HPDE6-E6E7 (cell line): ENCODE measurements at regions not wholly inside any gene's neighbourhood (a gene's known extent, or its start where the extent isn't known, plus 50 kb on each side); places are given as distances from the start of the nearest gene placed in this dataset.
"Not testable (repeated sequence)": the region's sequence is repeated elsewhere in the genome, so short reads cannot be mapped to it uniquely, and the experiment has no call there.

Experiments
- DNase-seq: peaks from one replicate; pipeline ENCODE4 v3.0.0; 2011; ENCODE audit warnings: missing footprints; ENCODE audit errors: extremely low spot score

DNA sequence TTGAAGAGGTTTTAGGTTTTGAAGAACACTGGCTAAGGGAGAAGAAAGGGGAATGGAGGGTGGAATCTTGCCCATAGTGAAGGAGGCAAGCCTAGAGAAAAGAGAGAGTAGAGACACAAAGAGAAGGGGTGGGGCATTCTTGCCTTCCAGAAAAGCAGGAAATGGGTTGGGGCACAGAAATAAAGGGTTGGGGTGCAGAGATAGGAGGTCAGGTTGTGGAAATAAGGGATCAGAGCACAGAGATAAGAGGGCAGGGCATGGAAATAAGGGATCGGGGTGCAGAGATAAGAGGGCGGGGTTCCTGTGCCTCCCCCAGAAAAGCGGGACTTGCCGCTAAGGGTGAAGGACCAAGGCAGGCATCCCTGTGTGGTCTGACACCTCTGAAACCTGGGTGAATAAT, 69.9 kb downstream of the ALG1L2 start:
- not testable (repeated sequence) for DNase-seq

GRCh38 chr3:130153247-130153646, 71.6 kb downstream of the ALG1L2 start:
- DNase-seq = not testable (repeated sequence)

DNA sequence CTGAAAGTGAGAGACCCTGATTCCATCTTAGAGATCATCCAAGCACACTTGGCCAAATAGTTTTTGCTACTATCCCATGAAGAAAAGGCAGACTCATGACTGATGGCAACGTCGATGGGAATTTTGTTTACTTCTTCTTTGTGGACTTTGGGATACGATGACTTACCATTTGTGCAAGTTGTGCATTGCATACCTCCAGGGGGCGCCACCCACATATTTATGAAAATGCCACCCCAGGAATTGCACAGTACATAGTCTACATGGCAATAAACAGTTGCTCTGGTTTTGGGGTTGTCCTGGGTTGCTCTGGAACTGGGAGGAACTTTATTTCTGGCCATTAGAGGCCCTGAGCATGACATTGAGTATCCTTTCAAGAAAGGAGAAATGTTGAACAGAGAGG, 73.8 kb downstream of the ALG1L2 start:
- not testable (repeated sequence) for DNase-seq

DNA sequence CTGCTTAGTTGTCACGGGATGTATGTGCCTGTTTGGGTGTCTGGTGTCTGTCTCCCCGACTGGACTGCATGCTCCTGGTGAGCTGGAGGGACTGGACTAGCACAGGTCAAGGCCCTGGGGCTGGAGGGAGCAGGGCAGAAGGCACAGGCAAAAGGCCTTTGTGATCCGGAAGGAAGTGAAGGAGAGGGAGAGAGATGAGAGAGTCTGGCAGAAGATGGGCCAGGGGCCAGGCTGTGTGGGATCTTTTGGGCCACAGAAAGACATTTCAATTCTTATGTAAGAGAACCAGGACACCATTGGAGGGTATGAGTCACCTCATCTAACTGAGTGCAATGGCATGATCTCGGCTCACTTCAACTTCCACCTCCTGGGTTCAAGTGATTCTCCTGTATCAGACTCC, 85.2 kb downstream of the ALG1L2 start:
- not testable (repeated sequence) for DNase-seq

GRCh38 chr3:130175195-130175594, 93.6 kb downstream of the ALG1L2 start:
- not testable (repeated sequence) for DNase-seq

GRCh38 chr3:130176476-130177256, 95.0 kb downstream of the ALG1L2 start:
- DNase-seq = not testable (repeated sequence)

- not testable (repeated sequence) for DNase-seq
Measured at GRCh38 chr3:130178835-130179234, 97.2 kb downstream of the ALG1L2 start.

GRCh38 chr3:130179353-130179970, 97.8 kb downstream of the ALG1L2 start:
- DNase-seq = not testable (repeated sequence)

DNA sequence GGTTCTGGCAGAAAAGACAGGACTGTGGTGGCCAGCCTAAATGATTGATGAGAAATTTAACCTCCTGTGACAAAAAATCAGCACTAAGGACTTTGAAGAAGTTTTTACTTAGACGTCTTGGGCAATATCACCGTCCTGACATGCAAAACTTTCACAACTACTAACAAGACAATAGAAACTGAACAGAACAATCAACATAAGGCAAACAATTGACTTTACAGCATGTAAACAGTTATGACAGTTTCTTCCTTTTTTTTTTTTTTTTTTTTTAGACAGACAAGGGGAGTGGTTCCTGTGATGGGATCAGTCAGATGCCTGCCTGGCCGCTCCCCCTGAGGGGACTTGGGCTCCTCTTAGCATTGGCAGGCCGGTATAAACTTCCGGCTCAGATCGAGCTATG, 100.8 kb downstream of the ALG1L2 start:
- not testable (repeated sequence) for DNase-seq

GRCh38 chr3:130183689-130184088, 102.1 kb downstream of the ALG1L2 start:
- not testable (repeated sequence) for DNase-seq

- DNase-seq = not testable (repeated sequence)
Measured at GRCh38 chr3:130184152-130185024, 102.8 kb downstream of the ALG1L2 start.

DNA sequence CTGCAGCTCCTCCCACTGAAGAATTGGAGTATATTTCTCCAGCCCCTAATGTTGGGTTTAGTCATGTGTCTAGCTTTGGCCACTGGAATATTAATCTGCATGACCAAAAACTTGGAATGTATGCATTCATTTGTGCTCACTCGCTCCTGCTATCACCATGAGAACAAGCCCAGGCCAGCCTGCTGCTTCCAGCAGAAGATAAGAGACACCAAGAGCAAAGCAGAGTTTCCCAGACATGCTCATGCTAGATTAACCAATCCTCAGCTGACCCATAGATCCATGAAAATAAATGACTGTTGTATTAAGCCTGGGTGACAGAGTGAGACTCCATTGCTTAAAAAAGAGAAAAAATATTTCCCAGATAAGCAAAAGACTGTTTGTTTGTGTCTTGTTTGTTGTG, 119.6 kb downstream of the ALG1L2 start:
- not testable (repeated sequence) for DNase-seq

DNA sequence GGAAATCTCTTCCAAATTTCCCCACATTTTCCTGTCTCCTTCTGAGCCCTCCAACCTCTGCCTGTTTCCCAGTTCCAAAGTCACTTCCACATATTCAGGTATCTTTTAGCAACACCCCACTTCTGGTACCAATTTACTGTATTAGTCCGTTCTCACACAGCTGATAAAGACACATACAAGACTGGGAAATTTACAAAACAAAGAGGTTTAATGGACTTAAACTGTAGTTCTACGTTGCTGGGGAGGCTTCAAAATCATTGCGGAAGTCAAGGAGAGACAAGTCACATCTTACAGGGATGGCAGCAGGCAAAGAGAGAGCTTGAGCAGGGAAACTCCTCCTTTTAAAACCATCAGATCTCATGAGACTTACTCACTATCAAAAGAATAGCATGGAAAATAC, 122.0 kb downstream of the ALG1L2 start:
- not testable (repeated sequence) for DNase-seq

- DNase-seq = no peak
Measured at GRCh38 chr3:130227540-130227939, 117.9 kb upstream of the COL6A5 start.

DNA sequence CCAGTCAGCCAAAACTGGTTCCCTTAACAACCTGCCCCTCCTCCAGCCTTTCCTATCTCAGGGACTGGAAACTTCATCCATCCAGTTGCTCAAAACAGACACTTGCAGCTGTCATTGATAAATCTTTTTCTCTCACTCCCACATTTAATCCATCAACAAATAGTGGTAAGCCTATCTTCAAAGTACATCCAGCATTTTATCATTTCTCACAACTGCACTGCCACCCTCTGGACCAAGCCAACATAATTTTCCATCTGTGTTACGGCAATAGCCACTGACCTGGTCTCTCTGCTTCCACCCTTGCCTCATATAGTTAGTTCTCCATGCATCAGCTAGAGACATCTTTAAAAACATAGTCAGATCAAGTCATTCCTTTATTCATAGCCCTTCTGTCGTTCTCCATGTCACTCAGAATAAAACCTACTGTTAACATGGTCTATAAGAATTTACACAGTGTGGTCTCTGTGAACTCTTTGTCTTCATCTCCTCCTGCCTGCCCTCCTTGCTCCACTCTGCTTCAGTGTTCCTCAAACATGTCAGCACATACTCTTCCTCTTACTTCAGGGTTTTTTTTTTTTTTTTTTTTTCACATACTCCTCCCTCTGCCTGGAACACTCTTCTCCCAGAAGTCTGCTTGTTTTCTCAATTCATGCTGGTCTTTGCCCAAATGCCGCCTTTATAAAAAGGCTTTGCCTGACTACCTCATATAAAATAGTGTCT, 102.5 kb upstream of the COL6A5 start:
- no peak for DNase-seq

DNA sequence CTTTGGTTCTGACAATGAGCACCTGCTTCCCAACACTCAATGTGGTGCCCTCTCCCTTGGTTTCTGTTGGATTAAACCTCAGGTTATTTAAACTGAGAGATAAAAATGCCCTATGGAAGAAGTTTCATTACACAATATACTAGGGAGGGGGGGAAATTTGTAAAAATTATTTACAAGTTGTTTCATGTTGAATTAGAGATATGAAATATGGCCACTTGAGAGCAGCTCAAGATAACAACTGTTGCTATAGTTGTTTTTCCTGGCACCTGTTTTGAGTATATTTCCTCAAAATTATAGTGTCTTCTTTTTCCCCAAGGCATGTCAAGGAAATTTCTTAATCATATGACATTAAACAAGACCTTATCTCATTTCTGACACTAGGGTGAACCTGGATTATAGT, 101.7 kb upstream of the COL6A5 start:
- no peak for DNase-seq

GRCh38 chr3:130250982-130251381, 94.5 kb upstream of the COL6A5 start:
- DNase-seq = no peak

DNA sequence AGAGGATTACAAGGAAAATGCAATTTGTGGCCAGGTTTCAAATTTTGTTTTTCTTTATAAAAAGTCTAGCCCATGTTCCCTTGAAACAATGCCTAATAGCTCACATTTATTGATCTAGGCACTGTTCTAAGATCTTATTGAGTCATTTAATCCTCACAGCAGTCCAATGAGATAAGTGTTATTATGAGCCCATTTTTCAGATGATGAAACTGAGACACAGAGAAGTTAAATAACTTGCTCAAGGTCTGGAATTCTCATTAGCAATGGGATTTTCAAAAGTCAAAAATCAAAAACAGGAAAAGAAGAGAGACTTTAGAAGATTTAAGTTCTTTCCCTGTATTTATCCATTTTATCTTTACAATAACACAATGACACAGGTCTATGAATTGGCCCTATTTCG, 90.0 kb upstream of the COL6A5 start:
- no peak for DNase-seq

- no peak for DNase-seq
Measured at GRCh38 chr3:130256821-130257340, 88.6 kb upstream of the COL6A5 start.

DNA sequence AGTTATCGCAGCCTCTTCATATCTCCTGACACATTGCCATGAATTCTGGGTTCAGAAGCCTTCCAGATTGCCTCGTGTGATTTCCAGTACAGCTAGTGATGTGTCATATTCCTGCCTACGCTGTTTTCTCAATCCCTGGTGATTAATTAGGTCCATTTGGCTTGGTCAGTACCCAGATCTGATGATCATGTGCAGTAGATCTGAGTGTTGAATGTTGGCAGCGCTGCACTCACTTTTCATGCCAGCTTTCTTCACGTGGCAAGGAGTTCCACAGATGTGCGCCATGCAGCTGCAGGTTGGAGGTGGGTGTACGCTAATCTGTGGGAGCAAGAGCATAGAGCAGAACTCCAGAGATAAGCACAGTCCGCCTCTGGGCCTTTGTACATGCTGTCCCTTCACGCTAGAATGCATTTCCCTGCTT, 86.9 kb upstream of the COL6A5 start:
- DNase-seq = no peak

DNA sequence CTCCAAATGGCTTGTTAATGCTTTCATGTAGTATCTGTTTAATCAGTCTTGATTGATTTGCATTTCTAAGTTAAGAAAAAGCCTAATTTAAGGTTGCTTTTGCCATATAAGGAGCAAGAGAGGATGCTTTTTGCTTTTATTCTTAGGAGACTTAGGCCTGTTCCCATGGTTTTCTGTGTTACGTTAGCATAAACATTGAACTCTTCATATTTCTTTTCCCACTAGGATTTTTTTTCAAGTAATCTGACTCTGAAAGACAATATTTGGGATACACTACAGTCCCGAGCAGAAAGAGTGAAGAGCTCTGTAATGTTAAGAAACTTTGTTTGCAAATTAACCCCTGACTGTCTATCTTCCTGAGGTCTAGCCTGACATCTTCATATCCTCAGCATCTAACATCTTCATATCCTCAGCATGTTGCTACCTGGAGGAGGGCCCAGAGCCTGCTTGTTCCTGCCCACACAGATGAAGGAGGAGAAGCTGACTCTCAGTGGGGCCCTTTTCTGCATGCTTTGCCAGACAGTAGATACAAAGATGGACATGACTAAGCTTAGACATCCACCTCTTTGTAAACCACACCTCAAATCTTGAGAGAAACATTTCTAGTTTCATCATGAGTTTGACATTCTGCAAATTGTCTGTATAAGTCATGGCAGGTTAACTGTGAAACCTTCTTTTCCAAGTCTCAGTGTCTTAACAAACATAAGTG, 86.2 kb upstream of the COL6A5 start:
- DNase-seq = no peak
